Dendritic cell treated with granulocyte-macrophage colony-stimulating factor and Interleukin-4, amounts not matched to agents 40 ng/mL and 50 ng/mL, for 4 days (primary cell): ENCODE measurements at regions not wholly inside any gene's neighbourhood (a gene's known extent, or its start where the extent isn't known, plus 50 kb on each side); places are given as distances from the start of the nearest gene placed in this dataset.
A peak's percentile ranks its signal among the peaks of the same experiment; 100 is the strongest.

ENCODE experiments used
- H3K27ac Mint-ChIP-seq: one replicate; pipeline ENCODE4 v1.8.0; 2022; ENCODE audit warnings: mild to moderate bottlenecking, mixed read lengths
- H3K27me3 Mint-ChIP-seq: one replicate; pipeline ENCODE4 v1.8.0; 2022; ENCODE audit warnings: mild to moderate bottlenecking, mixed read lengths
- H3K36me3 Mint-ChIP-seq: one replicate; pipeline ENCODE4 v1.8.0; 2022; ENCODE audit warnings: low read depth, mixed read lengths
- H3K4me1 Mint-ChIP-seq: one replicate; pipeline ENCODE4 v1.8.0; 2022; ENCODE audit warnings: low read depth, mixed read lengths
- H3K4me3 Mint-ChIP-seq: one replicate; pipeline ENCODE4 v1.8.0; 2022; ENCODE audit warnings: mild to moderate bottlenecking, moderate library complexity, mixed read lengths
- H3K9me3 Mint-ChIP-seq: one replicate; pipeline ENCODE4 v1.8.0; 2022; ENCODE audit warnings: mixed read lengths
- intact Hi-C: fragments of 100-400 bp; cut with micrococcal nuclease; formaldehyde crosslinking; loops from one replicate; pipeline ENCODE4 v1.15.0; 2022

DNA sequence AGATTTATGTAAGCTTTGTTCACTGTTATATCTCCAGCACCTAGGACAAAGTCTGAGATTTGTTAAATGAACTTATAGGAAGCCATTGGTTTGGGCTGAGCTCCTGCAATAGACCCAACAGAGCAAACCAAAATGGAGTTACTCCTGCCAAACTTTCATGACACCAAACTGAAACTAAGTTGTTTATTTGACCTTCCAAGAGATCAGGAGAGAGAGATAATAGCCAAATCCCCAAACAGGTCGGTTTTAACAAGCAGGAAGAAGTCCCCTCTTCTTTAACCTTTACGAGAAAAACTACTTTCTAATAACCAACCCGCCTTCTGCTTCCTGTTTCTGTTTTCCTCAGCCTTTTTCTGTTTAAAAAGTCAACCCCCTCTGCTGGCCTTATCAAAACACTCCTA lies 54.9 kb upstream of the ATP12A start:
- H3K9me3 Mint-ChIP-seq: no peaks in the 10 kb centered on the region
- peak overlapping the region; percentile 47 for H3K27ac Mint-ChIP-seq
- peaks cover 25% of the 10 kb centered on the region for H3K4me1 Mint-ChIP-seq
- H3K4me3 Mint-ChIP-seq: no peak overlapping the region
- intact Hi-C loops: no loop called here
- H3K36me3 Mint-ChIP-seq: no peaks in the 10 kb centered on the region
- H3K27me3 Mint-ChIP-seq: peaks cover 2% of the 10 kb centered on the region

DNA sequence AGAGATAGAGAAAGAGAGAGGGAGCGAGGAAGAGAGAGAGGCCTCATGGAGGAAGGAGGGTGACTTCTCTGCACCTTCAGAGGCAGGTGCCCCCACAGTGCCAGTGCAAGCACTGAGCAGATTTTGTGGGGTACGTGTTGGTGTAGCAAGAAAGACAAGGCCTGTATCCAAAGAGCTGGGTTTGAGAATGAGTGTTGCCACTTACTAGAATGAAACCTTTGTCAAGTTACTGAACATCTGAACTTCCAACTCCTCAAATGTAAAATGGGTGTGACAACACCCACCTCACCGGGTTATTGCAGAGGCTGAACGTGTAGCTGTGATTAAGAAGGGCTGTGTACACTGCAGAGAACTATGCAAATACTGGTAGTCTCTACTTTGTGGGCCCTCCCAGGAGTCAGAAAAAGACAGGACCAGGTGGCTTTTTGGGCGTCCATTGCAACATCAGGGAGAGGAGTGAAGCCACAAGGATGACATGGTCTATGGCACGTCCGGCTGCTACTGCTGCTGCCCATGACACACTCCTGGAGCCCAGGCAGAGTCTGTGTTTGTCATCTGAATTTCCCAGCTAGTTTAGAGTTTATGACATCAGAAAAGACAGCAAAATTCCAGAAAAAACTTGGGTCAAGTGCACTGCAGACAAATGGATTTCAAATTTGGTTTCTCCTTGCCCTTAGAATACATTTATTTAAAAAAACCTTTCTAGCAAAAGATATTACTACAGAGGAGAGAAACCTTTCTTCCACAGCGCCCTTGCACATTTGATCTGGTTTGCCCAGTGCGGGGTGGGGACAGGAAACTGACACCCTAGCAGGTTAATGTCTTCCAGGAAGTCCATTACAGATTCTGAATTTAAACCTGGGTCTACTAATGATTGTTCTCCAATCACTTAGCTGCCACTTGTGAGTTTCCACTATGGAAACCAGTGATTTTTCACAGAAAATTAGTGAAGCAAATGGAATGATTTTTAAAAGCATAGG lies 54.0 kb upstream of the ATP12A start:
- intact Hi-C loops: no loop called here
- Mint-ChIP-seq H3K4me1 (peaks cover 33% of the 10 kb centered on the region), H3K27me3 (peaks cover 2% of the 10 kb centered on the region), H3K4me3 (no peak overlapping the region), H3K9me3 (no peaks in the 10 kb centered on the region), H3K36me3 (no peaks in the 10 kb centered on the region), H3K27ac (peak overlapping the region; percentile 47)

DNA sequence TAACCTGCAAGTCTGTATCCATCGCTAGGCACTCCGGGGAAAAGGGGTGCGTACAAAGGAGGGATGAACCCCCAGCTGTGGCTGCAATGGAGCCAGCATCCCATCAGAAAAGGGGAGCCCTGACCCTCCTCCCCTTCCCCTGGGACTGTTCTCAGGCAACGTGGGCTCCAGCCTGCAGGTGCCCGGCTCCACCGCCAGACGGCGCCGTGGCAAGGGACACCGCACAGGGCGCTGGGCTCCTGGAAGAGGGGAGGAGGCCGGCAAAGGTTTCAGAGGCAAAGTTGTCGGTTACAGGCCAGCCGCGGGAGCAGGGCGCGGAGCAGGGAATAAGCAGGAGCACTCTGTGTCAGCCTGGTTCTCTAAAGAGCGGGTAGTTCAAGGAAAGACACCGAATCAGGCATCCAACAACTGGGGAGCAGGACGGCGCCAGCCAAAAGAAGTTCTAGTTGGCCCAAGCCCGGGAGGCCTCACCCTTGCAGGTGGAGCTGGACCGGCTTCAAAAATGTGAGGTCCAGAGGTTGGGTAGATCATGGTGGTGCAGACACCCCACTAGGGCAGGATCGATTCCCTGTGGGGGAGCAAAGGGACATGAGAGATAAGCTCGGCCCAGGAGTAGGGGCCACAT lies 53.0 kb upstream of the ATP12A start:
- intact Hi-C loops: no loop called here
- peaks cover 2% of the 10 kb centered on the region for H3K27me3 Mint-ChIP-seq
- H3K4me3 Mint-ChIP-seq: no peak overlapping the region
- H3K9me3 Mint-ChIP-seq: no peaks in the 10 kb centered on the region
- no peaks in the 10 kb centered on the region for H3K36me3 Mint-ChIP-seq
- H3K27ac Mint-ChIP-seq: no peak overlapping the region
- H3K4me1 Mint-ChIP-seq: peaks cover 33% of the 10 kb centered on the region

DNA sequence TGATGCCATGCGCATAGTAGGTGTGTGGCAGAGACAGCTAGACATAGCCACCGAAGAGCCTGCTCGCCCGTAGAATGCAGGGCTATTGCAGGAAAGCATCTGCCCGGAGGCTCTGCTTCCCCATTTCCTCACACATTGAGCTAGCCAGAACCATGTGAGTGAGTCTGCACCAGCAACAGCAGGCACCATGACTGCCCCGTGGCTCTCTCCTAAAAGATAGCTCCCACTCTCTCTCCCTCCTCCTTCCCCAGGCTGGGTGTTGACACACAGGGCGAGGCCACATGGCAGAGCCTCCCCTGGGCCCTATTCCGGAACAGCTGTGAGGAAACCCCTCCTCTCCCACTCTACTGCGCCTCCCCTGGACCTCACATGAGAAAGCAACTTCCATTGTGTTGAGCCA lies 52.3 kb upstream of the ATP12A start:
- H3K27ac Mint-ChIP-seq: no peak overlapping the region
- H3K4me1 Mint-ChIP-seq: peaks cover 33% of the 10 kb centered on the region
- intact Hi-C loops: no loop called here
- no peaks in the 10 kb centered on the region for H3K9me3 Mint-ChIP-seq
- H3K36me3 Mint-ChIP-seq: no peaks in the 10 kb centered on the region
- peaks cover 2% of the 10 kb centered on the region for H3K27me3 Mint-ChIP-seq
- H3K4me3 Mint-ChIP-seq: no peak overlapping the region

DNA sequence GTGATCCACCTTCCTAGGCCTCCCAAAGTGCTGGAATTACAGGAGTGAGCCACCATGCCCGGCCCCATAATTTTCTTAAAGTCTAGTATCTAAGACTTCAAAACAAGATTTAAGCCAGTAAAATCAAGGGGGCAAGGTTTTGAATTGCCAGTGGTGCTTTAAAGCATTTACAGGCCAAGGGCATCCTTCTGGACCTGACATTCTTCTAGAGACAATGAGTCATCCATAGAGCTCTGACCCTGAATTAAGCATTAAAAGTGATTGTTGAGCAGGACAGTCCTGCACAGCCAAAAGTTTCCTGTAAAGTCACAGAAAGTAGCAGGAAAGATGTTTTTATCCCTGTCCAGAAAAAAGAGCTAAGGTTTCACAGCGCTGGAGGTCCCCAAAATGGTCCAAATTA lies 50.9 kb upstream of the ATP12A start:
- Mint-ChIP-seq H3K4me1 (peaks cover 37% of the 10 kb centered on the region), H3K4me3 (no peak overlapping the region), H3K36me3 (no peaks in the 10 kb centered on the region), H3K27me3 (peaks cover 2% of the 10 kb centered on the region), H3K27ac (no peak overlapping the region), H3K9me3 (no peaks in the 10 kb centered on the region)
- intact Hi-C loops: no loop called here

DNA sequence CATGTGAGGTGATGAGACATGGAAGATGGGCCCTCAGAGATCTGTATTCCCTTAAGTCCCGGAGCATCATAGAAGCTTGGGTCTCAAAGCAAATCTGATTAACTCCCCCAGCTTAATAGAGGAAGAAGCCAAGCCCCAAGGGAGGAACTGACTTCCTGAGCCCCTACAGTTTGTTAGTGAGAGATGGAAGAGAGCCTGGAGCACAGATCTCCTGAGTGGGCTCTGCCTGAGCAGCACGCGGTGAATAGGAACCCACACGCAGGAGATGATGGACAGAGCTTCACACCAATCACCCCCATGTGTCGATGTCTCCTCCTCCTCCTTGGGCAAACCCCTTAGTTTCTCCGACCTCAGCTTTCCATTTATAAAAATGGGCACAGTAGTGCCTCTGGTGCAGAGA lies 50.1 kb upstream of the ATP12A start:
- intact Hi-C loops: no loop called here
- H3K27ac Mint-ChIP-seq: no peak overlapping the region
- no peak overlapping the region for H3K4me3 Mint-ChIP-seq
- H3K9me3 Mint-ChIP-seq: no peaks in the 10 kb centered on the region
- no peaks in the 10 kb centered on the region for H3K36me3 Mint-ChIP-seq
- H3K27me3 Mint-ChIP-seq: peaks cover 2% of the 10 kb centered on the region
- peaks cover 29% of the 10 kb centered on the region for H3K4me1 Mint-ChIP-seq
